OCI-LY7 (cell line): ENCODE measurements at regions not wholly inside any gene's neighbourhood (a gene's known extent, or its start where the extent isn't known, plus 50 kb on each side); places are given as distances from the start of the nearest gene placed in this dataset.

Experiments
- BruUV-seq: library from RNA; stranded (reverse); fragments of 400-500 nt; replicated peaks from 2 replicates; lab custom pipeline; 2021; lab: Mats Ljungman, UMichigan
- CTCF ChIA-PET: fragments of 300-600 bp; sonication (Branson Sonifier 250); formaldehyde crosslinking; loops from one replicate; lab custom pipeline; 2022; ENCODE audit warnings: antibody characterized with exemption; ENCODE audit not compliant: unreplicated experiment; lab: Charles Lee
- POLR2A ChIA-PET: fragments of 300-600 bp; sonication (Branson Sonifier 250); formaldehyde crosslinking; loops from one replicate; lab custom pipeline; 2022; ENCODE audit warnings: antibody characterized with exemption; lab: Charles Lee
- DNase-seq: peaks from one replicate; pipeline ENCODE4 v3.0.0-alpha.2; 2015; ENCODE audit warnings: low spot score
- H2AFZ ChIP-seq: fragments of 200-600 bp; sonication (generic), shearing (Covaris generic); 2 replicates; pipeline ENCODE4 v1.6.1; 2014; ENCODE audit warnings: mild to moderate bottlenecking, antibody characterized with exemption, low read length, moderate library complexity
- H3K27ac ChIP-seq: fragments of 200-600 bp; sonication (generic); 2 replicates; pipeline ENCODE4 v1.5.1; 2014; ENCODE audit warnings: mixed run types, low read depth, mild to moderate bottlenecking, moderate library complexity, low read length, inconsistent platforms; ENCODE audit not compliant: poor library complexity, severe bottlenecking
- H3K36me3 ChIP-seq: fragments of 200-600 bp; sonication (generic); 2 replicates; pipeline ENCODE4 v1.6.1; 2014; ENCODE audit warnings: mild to moderate bottlenecking, antibody characterized with exemption, low read length, moderate library complexity, mixed read lengths; ENCODE audit not compliant: insufficient read depth
- H3K4me1 ChIP-seq: fragments of 200-600 bp; sonication (generic); 2 replicates; pipeline ENCODE4 v1.5.1; 2014; ENCODE audit warnings: mild to moderate bottlenecking, low read length; ENCODE audit not compliant: insufficient read depth, poor library complexity, severe bottlenecking
- H3K4me2 ChIP-seq: fragments of 200-600 bp; sonication (generic); 2 replicates; pipeline ENCODE4 v1.6.1; 2014; ENCODE audit warnings: mild to moderate bottlenecking, low read length
- H3K4me3 ChIP-seq: fragments of 200-600 bp; sonication (generic); 2 replicates; pipeline ENCODE4 v1.5.1; 2014; ENCODE audit warnings: mild to moderate bottlenecking, low read depth, low read length; ENCODE audit not compliant: poor library complexity, severe bottlenecking
- H3K79me2 ChIP-seq: fragments of 200-600 bp; sonication (generic); 2 replicates; pipeline ENCODE4 v1.6.1; 2016; ENCODE audit warnings: low read depth, mild to moderate bottlenecking, low read length, moderate library complexity, mixed read lengths; ENCODE audit not compliant: insufficient read depth
- H3K9me2 ChIP-seq: fragments of 200-600 bp; sonication (generic); 2 replicates; pipeline ENCODE4 v1.6.1; 2016; ENCODE audit warnings: mild to moderate bottlenecking, low read length, mixed read lengths; ENCODE audit not compliant: insufficient read depth
- H3K9me3 ChIP-seq: fragments of 200-600 bp; sonication (generic); 2 replicates; pipeline ENCODE4 v1.6.1; 2014; ENCODE audit warnings: mild to moderate bottlenecking, mixed run types, low read length, mixed read lengths
- H4K20me1 ChIP-seq: fragments of 200-600 bp; sonication (generic); 2 replicates; pipeline ENCODE4 v1.6.1; 2014; ENCODE audit warnings: mild to moderate bottlenecking, antibody characterized with exemption, low read length, moderate library complexity, mixed read lengths; ENCODE audit not compliant: insufficient read depth
- CTCF ChIP-seq: fragments of 200-600 bp; sonication (generic); conservative IDR thresholded peaks from 2 replicates; pipeline ENCODE4 v1.5.1; 2014; ENCODE audit warnings: mild to moderate bottlenecking, antibody characterized with exemption, low read length, moderate library complexity, mixed read lengths
- EZH2phosphoT487 ChIP-seq: fragments of 200-600 bp; sonication (generic); IDR thresholded peaks from 2 replicates; pipeline ENCODE4 v1.6.1; 2018; ENCODE audit warnings: low read depth, borderline replicate concordance, mild to moderate bottlenecking, mixed run types, antibody characterized with exemption, low read length, moderate library complexity, mixed read lengths
- intact Hi-C: fragments of 100-400 bp; cut with micrococcal nuclease; formaldehyde crosslinking; loops from one replicate; pipeline ENCODE4 v1.10.0; 2022; ENCODE audit not compliant: unreplicated experiment

- ChIA-PET POLR2A (interaction anchor here (0.6 to 1.3 kb wide), 4 partner anchors 10 to 1189 kb away, joined by 3 to 4 read pairs (median 3); no protein-coding TSS in a partner anchor), CTCF (no interaction called here)
- no peaks in the 10 kb centered on the region for H3K36me3 ChIP-seq
- TF ChIP-seq EZH2phosphoT487 (no peak), CTCF (no peak)
- no peaks in the 10 kb centered on the region for H3K9me3 ChIP-seq
- no peaks in the 10 kb centered on the region for H3K9me2 ChIP-seq
- no peak overlapping the region for H3K4me2 ChIP-seq
- no peaks in the 10 kb centered on the region for H3K4me1 ChIP-seq
- no peaks in the 10 kb centered on the region for H3K79me2 ChIP-seq
- H4K20me1 ChIP-seq: no peaks in the 10 kb centered on the region
- no peak overlapping the region for H3K4me3 ChIP-seq
- intact Hi-C loops: no loop called here
- H2AFZ ChIP-seq: no peak overlapping the region
- DNase-seq: no peak
- no TSS peak for BruUV-seq
- no peak overlapping the region for H3K27ac ChIP-seq
Measured at GRCh38 chr4:125020089-125021034, 294.4 kb upstream of the FAT4 start.

GRCh38 chr4:125016892-125017299 lies 297.9 kb upstream of the FAT4 start:
- DNase-seq: no peak
- Histone ChIP-seq H3K9me3 (no peaks in the 10 kb centered on the region), H2AFZ (no peak overlapping the region), H3K4me3 (no peak overlapping the region), H4K20me1 (no peaks in the 10 kb centered on the region), H3K27ac (no peak overlapping the region), H3K9me2 (no peaks in the 10 kb centered on the region), H3K4me1 (no peaks in the 10 kb centered on the region), H3K4me2 (no peak overlapping the region), H3K79me2 (no peaks in the 10 kb centered on the region), H3K36me3 (no peaks in the 10 kb centered on the region)
- TF ChIP-seq EZH2phosphoT487 (no peak), CTCF (no peak)
- POLR2A ChIA-PET: no interaction called here
- intact Hi-C loops: no loop called here
- CTCF ChIA-PET: no interaction called here
- no TSS peak for BruUV-seq

GRCh38 chr4:125013891-125014290 lies 300.9 kb upstream of the FAT4 start:
- no peak overlapping the region for H2AFZ ChIP-seq
- no TSS peak for BruUV-seq

More at GRCh38 chr4:125013891-125014290, 300.9 kb upstream of the FAT4 start:
- Histone ChIP-seq H3K36me3 (no peaks in the 10 kb centered on the region), H3K4me3 (no peak overlapping the region), H3K4me2 (no peak overlapping the region), H3K4me1 (no peaks in the 10 kb centered on the region), H3K9me3 (no peaks in the 10 kb centered on the region), H4K20me1 (no peaks in the 10 kb centered on the region), H3K79me2 (no peaks in the 10 kb centered on the region), H3K9me2 (no peaks in the 10 kb centered on the region), H3K27ac (no peak overlapping the region)
- TF ChIP-seq EZH2phosphoT487 (no peak), CTCF (no peak)
- no peak for DNase-seq
- ChIA-PET POLR2A (interaction anchor here (1.3 kb wide), 1 partner anchor 43 kb away, joined by 4 read pairs; no protein-coding TSS in a partner anchor), CTCF (no interaction called here)
- intact Hi-C loops: no loop called here
